DOHH2 (cell line): ENCODE measurements at regions not wholly inside any gene's neighbourhood (a gene's known extent, or its start where the extent isn't known, plus 50 kb on each side); places are given as distances from the start of the nearest gene placed in this dataset.

Experiments
- H3F3A ChIP-seq: fragments of 200-600 bp; sonication (generic), shearing (Covaris generic); 2 replicates; pipeline ENCODE4 v1.6.0; 2016; ENCODE audit warnings: antibody characterized with exemption, mild to moderate bottlenecking; ENCODE audit not compliant: control insufficient read depth, insufficient read depth
- H3K27ac ChIP-seq: fragments of 200-600 bp; sonication (generic); 2 replicates; pipeline ENCODE4 v1.5.1; 2014; ENCODE audit warnings: low read depth, mild to moderate bottlenecking, low read length, moderate library complexity
- H3K27me3 ChIP-seq: fragments of 200-600 bp; sonication (generic); 2 replicates; pipeline ENCODE4 v1.6.1; 2014; ENCODE audit warnings: mild to moderate bottlenecking, low read length, mixed read lengths; ENCODE audit not compliant: control insufficient read depth
- H3K36me3 ChIP-seq: fragments of 200-600 bp; sonication (generic); 2 replicates; pipeline ENCODE4 v1.6.1; 2014; ENCODE audit warnings: mild to moderate bottlenecking, low read length, moderate library complexity, mixed read lengths; ENCODE audit not compliant: control insufficient read depth
- H3K4me1 ChIP-seq: fragments of 200-600 bp; sonication (generic); 2 replicates; pipeline ENCODE4 v1.6.1; 2014; ENCODE audit warnings: mild to moderate bottlenecking, low read length, mixed read lengths; ENCODE audit not compliant: control insufficient read depth
- H3K4me2 ChIP-seq: fragments of 200-600 bp; sonication (generic); 2 replicates; pipeline ENCODE4 v1.6.0; 2014; ENCODE audit warnings: mild to moderate bottlenecking, low read length, moderate library complexity
- H3K4me3 ChIP-seq: fragments of 200-600 bp; sonication (generic); 2 replicates; pipeline ENCODE4 v1.5.1; 2014; ENCODE audit warnings: mild to moderate bottlenecking, low read length, mixed read lengths
- H3K79me2 ChIP-seq: fragments of 200-600 bp; sonication (generic); 2 replicates; pipeline ENCODE4 v1.6.1; 2014; ENCODE audit warnings: mild to moderate bottlenecking, low read length, mixed read lengths; ENCODE audit not compliant: control insufficient read depth
- H3K9me2 ChIP-seq: fragments of 200-600 bp; sonication (generic); replicated peaks from 2 replicates; pipeline ENCODE4 v1.6.1; 2014; ENCODE audit warnings: mild to moderate bottlenecking, low read length, mixed read lengths; ENCODE audit not compliant: control insufficient read depth
- H3K9me3 ChIP-seq: fragments of 200-600 bp; sonication (generic); 2 replicates; pipeline ENCODE4 v1.6.1; 2014; ENCODE audit warnings: antibody characterized with exemption, low read length, mixed read lengths; ENCODE audit not compliant: control insufficient read depth, insufficient read depth
- H4K20me1 ChIP-seq: fragments of 200-600 bp; sonication (generic); 2 replicates; pipeline ENCODE4 v1.6.0; 2014; ENCODE audit warnings: low read depth, mild to moderate bottlenecking, antibody characterized with exemption, low read length, moderate library complexity; ENCODE audit not compliant: control insufficient read depth, insufficient read depth
- CTCF ChIP-seq: fragments of 200-600 bp; sonication (generic); IDR thresholded peaks from one replicate; pipeline ENCODE4 v1.5.1; 2014; ENCODE audit warnings: antibody characterized with exemption, mild to moderate bottlenecking, low read depth, low read length; ENCODE audit not compliant: poor library complexity, severe bottlenecking
- EZH2phosphoT487 ChIP-seq: fragments of 200-600 bp; sonication (generic); IDR thresholded peaks from 2 replicates; pipeline ENCODE4 v1.6.1; 2017; ENCODE audit warnings: borderline replicate concordance, mild to moderate bottlenecking, antibody characterized with exemption, low read length, moderate library complexity, mixed read lengths

- H3K4me3 ChIP-seq, result no peak overlapping the region
- no peaks in the 10 kb centered on the region for H3K9me3 ChIP-seq
- TF ChIP-seq EZH2phosphoT487, result no peak
- TF ChIP-seq CTCF, result peak; percentile 79
- H3K4me1 ChIP-seq, result no peaks in the 10 kb centered on the region
- H3K9me2 ChIP-seq, result no peaks in the 10 kb centered on the region
- H3K27ac ChIP-seq, result no peak overlapping the region
- H4K20me1 ChIP-seq, result no peaks in the 10 kb centered on the region
- H3K36me3 ChIP-seq, result no peaks in the 10 kb centered on the region
- H3K4me2 ChIP-seq, result no peak overlapping the region
- H3K27me3 ChIP-seq, result no peaks in the 10 kb centered on the region
- H3K79me2 ChIP-seq, result no peaks in the 10 kb centered on the region
- no peaks in the 10 kb centered on the region for H3F3A ChIP-seq
Measured at GRCh38 chr6:91081452-91082067, 494.7 kb upstream of the MAP3K7 start.

- Histone ChIP-seq H3K27me3 (no peaks in the 10 kb centered on the region), H4K20me1 (no peaks in the 10 kb centered on the region), H3F3A (no peaks in the 10 kb centered on the region), H3K4me3 (no peak overlapping the region), H3K4me2 (no peak overlapping the region), H3K79me2 (no peaks in the 10 kb centered on the region), H3K36me3 (no peaks in the 10 kb centered on the region), H3K9me3 (no peaks in the 10 kb centered on the region), H3K27ac (no peak overlapping the region), H3K9me2 (no peaks in the 10 kb centered on the region), H3K4me1 (no peaks in the 10 kb centered on the region)
- TF ChIP-seq CTCF (no peak), EZH2phosphoT487 (no peak)
Measured at GRCh38 chr6:91080871-91081270, 494.0 kb upstream of the MAP3K7 start.

GRCh38 chr6:91079969-91080368 lies 493.1 kb upstream of the MAP3K7 start:
- Histone ChIP-seq H3F3A (no peaks in the 10 kb centered on the region), H3K27ac (no peak overlapping the region), H3K36me3 (no peaks in the 10 kb centered on the region), H3K27me3 (no peaks in the 10 kb centered on the region), H3K9me3 (no peaks in the 10 kb centered on the region), H3K4me3 (no peak overlapping the region), H3K4me1 (no peaks in the 10 kb centered on the region), H3K9me2 (no peaks in the 10 kb centered on the region), H4K20me1 (no peaks in the 10 kb centered on the region), H3K79me2 (no peaks in the 10 kb centered on the region), H3K4me2 (no peak overlapping the region)
- TF ChIP-seq CTCF (no peak), EZH2phosphoT487 (no peak)
